ENCODE measurements at regions not wholly inside any gene's neighbourhood (a gene's known extent, or its start where the extent isn't known, plus 50 kb on each side); places are given as distances from the start of the nearest gene placed in this dataset.

DNA sequence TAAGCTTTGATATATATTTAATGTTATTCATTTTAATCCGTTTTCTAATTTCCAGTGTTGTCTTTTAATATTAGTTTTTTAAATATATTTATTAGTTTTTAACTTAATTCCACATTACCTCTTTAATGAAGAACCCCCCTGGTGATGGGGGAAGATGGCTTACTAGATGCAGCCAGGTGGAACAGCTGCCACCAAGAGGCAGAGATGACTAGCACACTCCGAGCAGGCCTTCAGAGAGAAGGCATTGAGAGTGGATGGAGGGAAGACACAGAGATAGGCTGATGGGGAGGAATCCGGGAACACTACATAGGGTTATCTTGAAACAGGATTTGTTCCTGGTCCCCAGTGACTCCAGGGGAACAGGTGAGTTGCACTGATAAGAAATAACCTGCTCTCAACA, 771.6 kb downstream of the LRFN5 start:
- no peak for DNase-seq
- Histone ChIP-seq H3K4me3 (ENCODE audit: low read depth in 1 of 2, low read length in 2 of 2) (no peak overlapping the region), H2AFZ (ENCODE audit: low read depth, low read length) (no peak overlapping the region)

DNA sequence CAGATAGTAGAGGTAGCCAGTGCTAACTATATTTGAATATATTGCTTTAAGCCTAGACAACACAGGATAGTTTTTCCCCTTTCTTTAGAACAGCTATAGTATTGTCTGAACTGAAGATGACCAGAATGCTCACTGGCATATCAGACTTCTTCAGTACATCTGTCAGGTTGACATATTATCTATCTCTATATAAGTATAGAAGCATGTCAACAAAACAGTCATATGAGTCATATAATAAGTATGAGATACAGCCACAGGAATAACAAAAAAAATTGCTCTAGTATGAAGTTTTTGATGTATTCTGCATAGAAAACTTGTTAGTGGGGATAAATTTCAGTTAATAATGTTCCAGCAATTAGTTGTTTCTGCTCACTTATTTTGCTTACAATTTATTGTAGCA, 767.7 kb downstream of the LRFN5 start:
- Histone ChIP-seq H3K4me1 (ENCODE audit: insufficient read depth, low read length) (no peaks in the 10 kb centered on the region), H3K4me2 (ENCODE audit: insufficient read depth, low read length) (no peak overlapping the region), H3K36me3 (ENCODE audit: insufficient read depth, low read length) (no peaks in the 10 kb centered on the region), H3K79me2 (ENCODE audit: insufficient read depth, low read length) (no peaks in the 10 kb centered on the region), H3K9ac (ENCODE audit: low read depth, low read length) (no peak overlapping the region), H2AFZ (ENCODE audit: low read depth, low read length) (no peak overlapping the region), H3K4me3 (ENCODE audit: low read depth in 1 of 2, low read length in 2 of 2) (no peak overlapping the region), H3K27ac (ENCODE audit: low read length) (no peak overlapping the region), H4K20me1 (ENCODE audit: insufficient read depth, low read length) (no peaks in the 10 kb centered on the region), H3K27me3 (ENCODE audit: insufficient read depth, low read length, poor library complexity) (no peaks in the 10 kb centered on the region), H3K9me3 (ENCODE audit: insufficient read depth, low read length, severe bottlenecking) (no peaks in the 10 kb centered on the region)
- TF ChIP-seq CTCF (IDR thresholded peaks at IDR 0.05; ENCODE audit: borderline replicate concordance, extremely low read depth, low read length, poor library complexity, severe bottlenecking) (no peak), EZH2 (IDR thresholded peaks at IDR 0.05; ENCODE audit: borderline replicate concordance, low read depth, low read length, severe bottlenecking) (no peak)
- ATAC-seq (ENCODE audit: insufficient read depth, low read depth) (no peak), DNase-seq (no peak)

More for the DNA sequence above, 771.6 kb downstream of the LRFN5 start:
- ATAC-seq (ENCODE audit: insufficient read depth, low read depth), result no peak
- no peaks in the 10 kb centered on the region for H4K20me1 ChIP-seq (ENCODE audit: insufficient read depth, low read length)
- H3K9me3 ChIP-seq (ENCODE audit: insufficient read depth, low read length, severe bottlenecking), result no peaks in the 10 kb centered on the region
- H3K36me3 ChIP-seq (ENCODE audit: insufficient read depth, low read length), result no peaks in the 10 kb centered on the region
- no peak overlapping the region for H3K4me2 ChIP-seq (ENCODE audit: insufficient read depth, low read length)
- H3K79me2 ChIP-seq (ENCODE audit: insufficient read depth, low read length), result no peaks in the 10 kb centered on the region
- H3K27me3 ChIP-seq (ENCODE audit: insufficient read depth, low read length, poor library complexity), result no peaks in the 10 kb centered on the region
- TF ChIP-seq EZH2 (IDR thresholded peaks at IDR 0.05; ENCODE audit: borderline replicate concordance, low read depth, low read length, severe bottlenecking) (no peak), CTCF (IDR thresholded peaks at IDR 0.05; ENCODE audit: borderline replicate concordance, extremely low read depth, low read length, poor library complexity, severe bottlenecking) (no peak)
- no peaks in the 10 kb centered on the region for H3K4me1 ChIP-seq (ENCODE audit: insufficient read depth, low read length)
- no peak overlapping the region for H3K27ac ChIP-seq (ENCODE audit: low read length)
- H3K9ac ChIP-seq (ENCODE audit: low read depth, low read length), result no peak overlapping the region

DNA sequence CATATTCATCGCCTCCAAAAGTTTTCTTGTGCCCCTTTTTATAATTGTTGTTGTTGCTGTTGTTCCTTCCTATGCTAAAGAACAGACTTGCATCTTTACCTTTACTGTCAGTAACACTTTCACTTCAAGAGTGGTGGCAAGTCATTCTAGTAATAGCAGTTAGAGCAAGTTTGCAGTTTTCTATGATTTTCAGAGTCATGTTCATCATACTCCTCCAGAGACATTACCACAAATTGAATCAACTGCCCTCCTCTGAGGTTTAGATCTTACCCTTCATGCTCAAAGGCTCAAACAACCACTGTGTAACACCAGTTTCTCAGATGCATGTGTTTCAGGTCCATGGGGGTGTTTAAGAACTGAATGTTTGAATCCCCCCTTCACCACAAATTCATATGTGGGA, 763.4 kb downstream of the LRFN5 start:
- ATAC-seq (ENCODE audit: insufficient read depth, low read depth) (no peak), DNase-seq (no peak)
- no peak overlapping the region for H3K4me3 ChIP-seq (ENCODE audit: low read depth in 1 of 2, low read length in 2 of 2)
- no peak overlapping the region for H3K4me2 ChIP-seq (ENCODE audit: insufficient read depth, low read length)
- TF ChIP-seq EZH2 (IDR thresholded peaks at IDR 0.05; ENCODE audit: borderline replicate concordance, low read depth, low read length, severe bottlenecking), result no peak
- no peak for TF ChIP-seq CTCF (IDR thresholded peaks at IDR 0.05; ENCODE audit: borderline replicate concordance, extremely low read depth, low read length, poor library complexity, severe bottlenecking)
- H3K36me3 ChIP-seq (ENCODE audit: insufficient read depth, low read length), result no peaks in the 10 kb centered on the region
- H3K27ac ChIP-seq (ENCODE audit: low read length), result no peak overlapping the region
- H3K4me1 ChIP-seq (ENCODE audit: insufficient read depth, low read length), result no peaks in the 10 kb centered on the region
- no peaks in the 10 kb centered on the region for H3K27me3 ChIP-seq (ENCODE audit: insufficient read depth, low read length, poor library complexity)
- H3K79me2 ChIP-seq (ENCODE audit: insufficient read depth, low read length), result no peaks in the 10 kb centered on the region
- no peak overlapping the region for H2AFZ ChIP-seq (ENCODE audit: low read depth, low read length)
- no peaks in the 10 kb centered on the region for H4K20me1 ChIP-seq (ENCODE audit: insufficient read depth, low read length)
- H3K9ac ChIP-seq (ENCODE audit: low read depth, low read length), result no peak overlapping the region
- no peaks in the 10 kb centered on the region for H3K9me3 ChIP-seq (ENCODE audit: insufficient read depth, low read length, severe bottlenecking)

GRCh38 chr14:42368234-42368633, 761.6 kb downstream of the LRFN5 start:
- Histone ChIP-seq H3K4me2 (ENCODE audit: insufficient read depth, low read length) (no peak overlapping the region), H3K79me2 (ENCODE audit: insufficient read depth, low read length) (no peaks in the 10 kb centered on the region), H3K27ac (ENCODE audit: low read length) (no peak overlapping the region), H3K4me3 (ENCODE audit: low read depth in 1 of 2, low read length in 2 of 2) (no peak overlapping the region), H2AFZ (ENCODE audit: low read depth, low read length) (no peak overlapping the region), H3K9me3 (ENCODE audit: insufficient read depth, low read length, severe bottlenecking) (no peaks in the 10 kb centered on the region), H3K9ac (ENCODE audit: low read depth, low read length) (no peak overlapping the region), H3K36me3 (ENCODE audit: insufficient read depth, low read length) (no peaks in the 10 kb centered on the region), H4K20me1 (ENCODE audit: insufficient read depth, low read length) (no peaks in the 10 kb centered on the region), H3K27me3 (ENCODE audit: insufficient read depth, low read length, poor library complexity) (no peaks in the 10 kb centered on the region), H3K4me1 (ENCODE audit: insufficient read depth, low read length) (no peaks in the 10 kb centered on the region)
- ATAC-seq (ENCODE audit: insufficient read depth, low read depth) (no peak), DNase-seq (no peak)
- TF ChIP-seq CTCF (IDR thresholded peaks at IDR 0.05; ENCODE audit: borderline replicate concordance, extremely low read depth, low read length, poor library complexity, severe bottlenecking) (no peak), EZH2 (IDR thresholded peaks at IDR 0.05; ENCODE audit: borderline replicate concordance, low read depth, low read length, severe bottlenecking) (no peak)

Measured in DND-41 (cell line).